ENCODE measurements at regions not wholly inside any gene's neighbourhood (a gene's known extent, or its start where the extent isn't known, plus 50 kb on each side); places are given as distances from the start of the nearest gene placed in this dataset.

- TF ChIP-seq ATF3 (IDR thresholded peaks at IDR 0.05): peak; percentile 68
- TF ChIP-seq TAF1 (conservative IDR thresholded peaks at IDR 0.05): no peak
- no peak for TF ChIP-seq CTCF (IDR thresholded peaks at IDR 0.05; ENCODE audit: low read depth, low read length, missing input control)
- TF ChIP-seq YY1 (IDR thresholded peaks at IDR 0.05): no peak
- TF ChIP-seq JUND (IDR thresholded peaks at IDR 0.05): peak; percentile 83 to 92
- TF ChIP-seq EGR1 (IDR thresholded peaks at IDR 0.05; ENCODE audit: low read depth in 2 of 2): peak in 1 of 2 donors; percentile 23
- TF ChIP-seq REST (IDR thresholded peaks at IDR 0.05): no peak
- peak; percentile 67 for TF ChIP-seq FOXA2 (IDR thresholded peaks at IDR 0.05)
- peak; percentile 90 to 96 for TF ChIP-seq HNF4A (conservative IDR thresholded peaks at IDR 0.05)
- TF ChIP-seq SP1 (IDR thresholded peaks at IDR 0.05): peak; percentile 93
- peak; percentile 35 to 64 for TF ChIP-seq RAD21 (IDR thresholded peaks at IDR 0.05)
- TF ChIP-seq ZBTB33 (IDR thresholded peaks at IDR 0.05): no peak
- no peak for TF ChIP-seq MAX (IDR thresholded peaks at IDR 0.05)
These were observed 317.2 kb upstream of the ID2 start for GRCh38 chr2:8364668-8365067.
